ENCODE measurements at regions not wholly inside any gene's neighbourhood (a gene's known extent, or its start where the extent isn't known, plus 50 kb on each side); places are given as distances from the start of the nearest gene placed in this dataset.

DNA sequence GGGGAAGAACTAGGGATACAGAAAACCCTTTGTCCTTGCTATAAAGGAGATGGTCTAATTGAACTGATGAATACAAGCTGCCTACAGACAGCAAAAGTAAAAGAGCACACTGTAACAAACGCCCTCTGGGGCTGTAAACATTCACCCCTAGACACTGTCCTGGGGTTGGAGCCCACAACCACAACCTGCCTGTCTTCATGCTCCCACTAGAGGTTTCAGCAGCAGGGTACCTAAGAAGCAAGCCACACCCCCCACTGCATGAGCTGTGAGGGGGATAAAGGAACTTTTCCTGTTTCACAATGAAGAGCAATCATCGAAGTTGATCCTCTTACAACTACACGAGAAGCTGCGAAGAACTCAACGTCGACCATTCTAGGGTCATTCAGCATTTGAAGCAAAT, 90.5 kb upstream of the LUZP2 start:
- no peak overlapping the region for H3K27ac ChIP-seq
- DNase-seq (ENCODE audit: low spot score) = no peak
- ChIA-PET CTCF (interaction anchor here (0.6 to 1.0 kb wide), 2 partner anchors 49 to 55 kb away, joined by 3 to 4 read pairs; no protein-coding TSS in a partner anchor), POLR2A (ENCODE audit: low non-redundant PET) (no interaction called here)
- TF ChIP-seq, protein P1, sequence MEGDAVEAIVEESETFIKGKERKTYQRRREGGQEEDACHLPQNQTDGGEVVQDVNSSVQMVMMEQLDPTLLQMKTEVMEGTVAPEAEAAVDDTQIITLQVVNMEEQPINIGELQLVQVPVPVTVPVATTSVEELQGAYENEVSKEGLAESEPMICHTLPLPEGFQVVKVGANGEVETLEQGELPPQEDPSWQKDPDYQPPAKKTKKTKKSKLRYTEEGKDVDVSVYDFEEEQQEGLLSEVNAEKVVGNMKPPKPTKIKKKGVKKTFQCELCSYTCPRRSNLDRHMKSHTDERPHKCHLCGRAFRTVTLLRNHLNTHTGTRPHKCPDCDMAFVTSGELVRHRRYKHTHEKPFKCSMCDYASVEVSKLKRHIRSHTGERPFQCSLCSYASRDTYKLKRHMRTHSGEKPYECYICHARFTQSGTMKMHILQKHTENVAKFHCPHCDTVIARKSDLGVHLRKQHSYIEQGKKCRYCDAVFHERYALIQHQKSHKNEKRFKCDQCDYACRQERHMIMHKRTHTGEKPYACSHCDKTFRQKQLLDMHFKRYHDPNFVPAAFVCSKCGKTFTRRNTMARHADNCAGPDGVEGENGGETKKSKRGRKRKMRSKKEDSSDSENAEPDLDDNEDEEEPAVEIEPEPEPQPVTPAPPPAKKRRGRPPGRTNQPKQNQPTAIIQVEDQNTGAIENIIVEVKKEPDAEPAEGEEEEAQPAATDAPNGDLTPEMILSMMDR (conservative IDR thresholded peaks at IDR 0.05; ENCODE audit: low read depth) = no peak

DNA sequence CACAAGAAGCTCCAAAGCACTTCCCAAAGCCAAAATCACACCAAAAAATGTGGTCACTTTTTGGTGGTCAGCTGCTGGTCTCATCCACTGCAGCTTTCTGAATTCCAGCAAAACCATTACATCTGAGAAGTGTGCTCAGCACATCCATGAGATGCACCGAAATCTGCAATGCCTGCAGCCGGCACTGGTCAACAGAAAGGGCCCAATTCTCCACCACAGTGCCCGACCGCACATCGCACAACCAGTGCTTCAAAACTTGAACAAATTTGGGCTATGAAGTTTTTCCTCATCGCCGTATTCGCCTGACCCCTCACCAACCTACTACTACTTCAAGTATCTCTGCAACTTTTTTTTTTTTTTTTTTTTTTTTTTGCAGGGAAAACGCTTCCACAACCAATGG, 89.9 kb upstream of the LUZP2 start:
- POLR2A ChIA-PET (ENCODE audit: low non-redundant PET) = no interaction called here
- H3K27ac ChIP-seq = no peak overlapping the region
- CTCF ChIA-PET = interaction anchor here (0.6 to 1.0 kb wide), 2 partner anchors 50 to 56 kb away, joined by 3 to 4 read pairs; no protein-coding TSS in a partner anchor
- no peak for DNase-seq (ENCODE audit: low spot score)
- TF ChIP-seq, protein P1 (conservative IDR thresholded peaks at IDR 0.05; ENCODE audit: low read depth) = no peak

DNA sequence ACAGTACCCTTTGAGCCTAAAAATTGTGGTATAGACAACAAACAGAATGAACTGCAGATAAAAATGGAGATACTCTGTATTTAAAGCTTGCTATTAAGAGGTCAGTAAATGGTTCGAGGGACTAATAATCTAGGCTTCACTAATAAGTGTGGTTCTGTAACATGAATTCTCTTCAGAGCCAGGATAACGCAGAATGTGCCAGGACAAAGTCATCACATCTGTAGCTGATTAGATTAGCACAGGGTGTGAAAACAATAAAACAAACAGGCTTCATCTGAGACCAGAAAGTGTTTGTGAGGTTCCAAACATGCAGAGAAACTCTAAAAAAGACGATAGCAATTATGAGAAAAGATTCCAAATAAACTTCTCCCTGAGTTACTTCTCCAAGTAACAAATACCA, 89.1 kb upstream of the LUZP2 start:
- no peak for DNase-seq (ENCODE audit: low spot score)
- ChIA-PET POLR2A (ENCODE audit: low non-redundant PET) (no interaction called here), CTCF (interaction anchor here (0.5 kb wide), 1 partner anchor 8 kb away, joined by 3 read pairs; no protein-coding TSS in a partner anchor)
- TF ChIP-seq, protein P1 (conservative IDR thresholded peaks at IDR 0.05; ENCODE audit: low read depth) = no peak
- no peak overlapping the region for H3K27ac ChIP-seq

DNA sequence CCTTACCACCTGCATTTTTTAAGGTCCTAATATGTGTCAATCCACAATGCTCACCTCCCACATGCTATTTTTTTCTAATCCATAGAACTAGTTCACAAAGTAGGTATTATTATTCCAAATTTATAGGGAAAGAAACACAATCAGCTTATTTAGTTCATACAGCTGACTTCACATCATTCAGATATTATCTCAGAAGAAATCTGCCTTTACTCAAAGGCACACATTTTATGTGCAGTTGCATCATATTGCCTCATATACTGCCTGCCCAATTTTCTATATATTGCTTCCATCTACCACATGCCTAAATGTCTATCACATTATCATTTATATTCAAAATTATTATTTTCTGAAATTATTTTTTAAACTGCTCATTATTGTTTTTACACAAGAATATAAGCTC, 88.7 kb upstream of the LUZP2 start:
- no peak overlapping the region for H3K27ac ChIP-seq
- no peak for DNase-seq (ENCODE audit: low spot score)
- ChIA-PET POLR2A (ENCODE audit: low non-redundant PET) (no interaction called here), CTCF (no interaction called here)
- TF ChIP-seq, protein P1 (conservative IDR thresholded peaks at IDR 0.05; ENCODE audit: low read depth) = no peak

DNA sequence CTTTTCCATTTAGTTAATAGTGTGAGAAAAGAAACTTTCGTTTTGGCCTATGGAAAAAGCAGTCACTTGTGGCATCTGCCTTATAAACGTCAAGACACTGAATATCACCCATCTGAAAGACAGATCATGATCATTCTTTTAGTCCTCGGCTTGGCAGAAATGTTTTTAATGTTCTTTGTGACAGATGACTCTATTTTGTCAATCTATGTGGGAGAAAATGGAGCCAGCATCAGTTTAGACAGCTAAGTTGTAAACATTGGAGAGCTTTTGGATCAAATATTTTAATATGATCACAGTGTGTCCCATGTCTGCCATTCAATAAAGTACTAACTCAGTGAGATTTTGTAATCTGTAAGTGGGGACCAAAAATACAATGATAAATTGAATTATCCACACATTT, 85.1 kb upstream of the LUZP2 start:
- TF ChIP-seq, protein P1 (conservative IDR thresholded peaks at IDR 0.05; ENCODE audit: low read depth) = no peak
- H3K27ac ChIP-seq = no peak overlapping the region
- ChIA-PET CTCF (interaction anchor here (0.5 to 0.6 kb wide), 2 partner anchors 159 to 248 kb away, joined by 3 to 6 read pairs; no protein-coding TSS in a partner anchor), POLR2A (ENCODE audit: low non-redundant PET) (no interaction called here)
- DNase-seq (ENCODE audit: low spot score) = no peak

DNA sequence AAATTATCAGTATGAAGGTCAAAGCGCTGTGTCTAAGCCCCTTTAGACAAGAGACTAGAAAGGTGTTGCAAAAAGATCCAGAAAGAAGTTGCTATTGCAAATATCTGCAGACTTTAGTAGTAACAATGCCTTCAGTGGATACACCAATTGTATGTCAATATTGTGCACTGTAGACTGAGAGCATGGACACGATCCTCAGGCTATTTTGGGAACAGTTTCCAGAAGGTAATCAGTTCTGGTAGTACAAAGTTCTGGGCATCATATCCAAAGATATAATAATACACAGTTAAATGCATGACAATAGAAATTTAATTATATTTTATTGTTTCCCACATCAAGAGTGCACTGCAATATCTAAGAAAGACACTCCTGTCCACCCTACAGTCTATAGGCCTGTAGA, 84.1 kb upstream of the LUZP2 start:
- POLR2A ChIA-PET (ENCODE audit: low non-redundant PET) = no interaction called here
- DNase-seq (ENCODE audit: low spot score) = no peak
- TF ChIP-seq, protein P1 (conservative IDR thresholded peaks at IDR 0.05; ENCODE audit: low read depth) = no peak
- H3K27ac ChIP-seq = no peak overlapping the region
- CTCF ChIA-PET = no interaction called here

Data from RWPE1 (cell line).